BE2C (cell line): ENCODE measurements at regions not wholly inside any gene's neighbourhood (a gene's known extent, or its start where the extent isn't known, plus 50 kb on each side); places are given as distances from the start of the nearest gene placed in this dataset.

Experiments used
- DNase-seq: peaks from one replicate; pipeline ENCODE4 v3.0.0-alpha.2; 2020
- H3K27me3 ChIP-seq: fragments of 250-450 bp; sonication (Bioruptor Pico); 2 replicates; pipeline ENCODE4 v1.5.1; 2020; ENCODE audit warnings: mild to moderate bottlenecking
- H3K36me3 ChIP-seq: fragments of 250-450 bp; sonication (Bioruptor Pico); 2 replicates; pipeline ENCODE4 v1.5.1; 2020; ENCODE audit warnings: mild to moderate bottlenecking
- H3K4me1 ChIP-seq: fragments of 250-450 bp; sonication (Bioruptor Pico); 2 replicates; pipeline ENCODE4 v1.5.1; 2020
- H3K4me3 ChIP-seq: 2 replicates; pipeline ENCODE4 v1.5.1; 2011; ENCODE audit warnings: low read depth, low read length
- H3K9me3 ChIP-seq: fragments of 250-450 bp; sonication (Bioruptor Pico); 2 replicates; pipeline ENCODE4 v1.5.1; 2020
- CTCF ChIP-seq: IDR thresholded peaks from 2 replicates; pipeline ENCODE4 v1.5.1; 2012; ENCODE audit warnings: mild to moderate bottlenecking, low read depth, low read length

- H3K4me3 ChIP-seq = no peak overlapping the region
- H3K4me1 ChIP-seq = peaks cover 30% of the 10 kb centered on the region
- TF ChIP-seq CTCF = no peak
- H3K27me3 ChIP-seq = no peaks in the 10 kb centered on the region
- peak; percentile 93 for DNase-seq
- H3K9me3 ChIP-seq = no peaks in the 10 kb centered on the region
- no peaks in the 10 kb centered on the region for H3K36me3 ChIP-seq
These were observed 58.1 kb upstream of the SLC30A5 start for GRCh38 chr5:69035665-69036064.

- peaks cover 19% of the 10 kb centered on the region for H3K4me1 ChIP-seq
- DNase-seq = no peak
- H3K36me3 ChIP-seq = no peaks in the 10 kb centered on the region
- no peaks in the 10 kb centered on the region for H3K9me3 ChIP-seq
- no peaks in the 10 kb centered on the region for H3K27me3 ChIP-seq
- no peak overlapping the region for H3K4me3 ChIP-seq
- TF ChIP-seq CTCF = no peak
These were observed 55.3 kb upstream of the SLC30A5 start for GRCh38 chr5:69038539-69038938.

- no peak for TF ChIP-seq CTCF
- H3K4me3 ChIP-seq = no peak overlapping the region
- DNase-seq = no peak
These were observed 54.0 kb upstream of the SLC30A5 start for GRCh38 chr5:69039829-69040228.

GRCh38 chr5:69042500-69042899 lies 51.3 kb upstream of the SLC30A5 start:
- Histone ChIP-seq H3K36me3 (no peaks in the 10 kb centered on the region), H3K4me1 (peaks cover 11% of the 10 kb centered on the region), H3K9me3 (no peaks in the 10 kb centered on the region), H3K27me3 (no peaks in the 10 kb centered on the region), H3K4me3 (no peak overlapping the region; the same call in 1 of the 2 replicates)
- no peak for DNase-seq
- no peak for TF ChIP-seq CTCF

More at GRCh38 chr5:69039829-69040228, 54.0 kb upstream of the SLC30A5 start:
- Histone ChIP-seq H3K36me3 (no peaks in the 10 kb centered on the region), H3K9me3 (no peaks in the 10 kb centered on the region), H3K27me3 (no peaks in the 10 kb centered on the region), H3K4me1 (peaks cover 19% of the 10 kb centered on the region)

GRCh38 chr5:69042915-69043654 lies 50.7 kb upstream of the SLC30A5 start:
- Histone ChIP-seq H3K9me3 (no peaks in the 10 kb centered on the region), H3K4me3 (peak overlapping the region; percentile 63), H3K27me3 (no peaks in the 10 kb centered on the region), H3K36me3 (no peaks in the 10 kb centered on the region), H3K4me1 (peaks cover 16% of the 10 kb centered on the region)
- TF ChIP-seq CTCF = peak; percentile 80
- DNase-seq = peak; percentile 71

- Histone ChIP-seq H3K9me3 (no peaks in the 10 kb centered on the region), H3K4me3 (peak overlapping the region; percentile 63), H3K36me3 (no peaks in the 10 kb centered on the region), H3K4me1 (peaks cover 16% of the 10 kb centered on the region), H3K27me3 (no peaks in the 10 kb centered on the region)
- no peak for DNase-seq
- TF ChIP-seq CTCF = no peak
These were observed 50.2 kb upstream of the SLC30A5 start for GRCh38 chr5:69043655-69043996.
